ENCODE measurements at regions not wholly inside any gene's neighbourhood (a gene's known extent, or its start where the extent isn't known, plus 50 kb on each side); places are given as distances from the start of the nearest gene placed in this dataset.

DNA sequence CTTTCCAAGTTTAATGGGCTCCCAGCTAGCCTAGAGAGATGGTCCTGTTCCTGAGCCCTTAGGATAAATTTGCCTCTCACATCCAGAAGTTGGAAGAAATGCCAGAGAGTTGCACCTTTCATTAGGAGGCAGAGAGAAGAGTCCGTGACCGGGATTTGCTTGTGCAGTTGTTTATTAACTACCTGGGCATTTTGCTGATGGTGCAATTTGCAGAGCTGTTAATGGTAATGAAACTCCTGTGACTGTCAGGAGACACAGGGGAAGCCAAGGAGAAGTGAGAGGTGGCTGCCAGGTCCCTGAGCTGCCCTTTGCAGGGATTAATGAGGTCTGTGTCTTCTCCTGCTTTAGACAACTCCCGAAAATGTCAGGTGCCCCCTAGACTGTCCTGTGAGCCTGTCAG is 69.1 kb upstream of the B3GAT1 start:
- DNase-seq: no peak

DNA sequence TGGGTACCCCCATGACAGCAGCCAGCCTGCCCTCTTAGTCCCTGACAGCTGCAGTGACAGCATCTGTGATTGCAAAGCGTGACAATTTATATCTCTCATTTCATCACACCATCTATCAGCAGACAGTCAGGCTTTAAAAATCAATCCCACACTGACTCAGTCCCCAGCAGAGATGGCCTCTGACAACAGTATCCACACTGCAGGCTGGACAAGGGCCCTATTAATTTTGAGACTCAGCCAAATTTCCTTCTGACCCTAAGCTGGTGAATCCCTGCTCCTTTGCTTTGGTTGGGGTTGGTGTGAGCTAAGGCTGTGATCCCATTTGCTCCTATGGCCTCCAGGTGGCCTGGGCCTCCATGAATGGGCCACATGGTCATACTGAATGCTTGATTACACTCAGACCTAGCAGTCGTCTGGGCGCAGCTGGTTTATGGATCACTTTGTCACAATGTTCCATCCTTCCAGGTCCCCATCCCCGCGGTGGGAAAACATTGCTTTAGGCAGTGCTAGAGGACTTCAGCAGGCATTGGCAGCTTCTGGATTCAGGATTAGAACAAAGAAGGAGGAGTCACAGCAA is 68.2 kb upstream of the B3GAT1 start:
- DNase-seq: no peak

DNA sequence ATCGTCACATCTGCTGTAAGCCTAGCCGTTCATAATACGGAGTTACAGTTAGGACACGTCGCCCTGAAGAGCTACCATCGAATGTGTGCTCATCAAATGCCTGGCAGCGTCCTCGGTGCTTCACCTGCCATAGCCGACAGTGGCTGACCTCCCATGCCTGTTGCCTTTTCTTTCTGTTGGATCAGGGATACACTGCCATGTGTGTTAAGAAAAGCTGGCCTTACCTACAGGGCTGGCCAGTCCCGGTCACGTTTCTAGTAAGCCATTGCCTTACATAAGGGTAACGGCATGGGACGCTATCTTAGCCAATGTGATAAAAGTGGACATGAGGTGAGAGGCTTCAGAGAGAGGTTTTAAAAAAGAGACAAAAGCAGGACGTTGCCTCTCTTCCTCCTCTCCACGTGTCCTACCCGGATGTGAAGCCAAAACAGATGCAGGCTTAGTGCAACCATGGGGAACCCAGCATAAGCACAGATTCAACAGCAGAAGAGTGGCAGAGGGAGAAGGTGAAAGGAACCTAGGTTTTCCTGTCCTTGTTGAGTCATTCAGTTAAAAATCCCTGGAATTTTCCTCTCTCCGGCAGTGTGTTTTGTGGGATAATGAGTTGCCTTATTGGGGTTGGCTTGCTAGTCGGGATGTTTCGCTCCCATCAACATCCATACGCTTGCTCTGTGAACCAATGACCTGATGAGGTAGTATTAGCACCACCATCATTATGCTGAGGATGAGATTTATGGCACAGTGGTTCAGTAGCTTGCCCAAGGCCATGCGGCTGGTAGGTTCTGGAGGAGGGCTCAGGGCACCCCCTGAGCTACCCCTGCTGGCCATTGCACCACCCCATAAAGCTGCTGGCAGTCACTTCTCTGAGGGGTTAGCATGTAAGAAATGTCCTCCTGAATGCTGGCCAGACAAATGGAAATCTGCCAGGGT is 67.4 kb upstream of the B3GAT1 start:
- no peak for DNase-seq

DNA sequence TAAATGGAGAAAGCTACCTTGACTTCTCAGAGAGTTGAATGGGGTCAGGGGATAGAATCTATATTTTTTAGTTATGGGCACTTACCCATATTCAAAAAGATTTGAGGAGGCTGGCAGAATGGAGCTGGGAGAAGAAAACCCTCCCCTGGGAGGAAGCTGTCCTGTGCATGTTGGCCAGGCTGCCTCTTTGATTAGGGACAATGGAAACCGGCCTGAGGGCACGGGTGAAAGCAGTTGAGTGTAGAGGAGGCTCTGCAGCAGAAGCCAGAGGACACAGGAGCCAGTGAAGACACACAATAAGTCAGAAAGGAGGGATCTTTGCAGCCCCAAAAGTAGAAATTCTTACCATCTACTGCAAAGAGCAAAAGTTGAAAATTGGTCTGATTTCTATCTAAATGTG is 66.6 kb upstream of the B3GAT1 start:
- no peak for DNase-seq

DNA sequence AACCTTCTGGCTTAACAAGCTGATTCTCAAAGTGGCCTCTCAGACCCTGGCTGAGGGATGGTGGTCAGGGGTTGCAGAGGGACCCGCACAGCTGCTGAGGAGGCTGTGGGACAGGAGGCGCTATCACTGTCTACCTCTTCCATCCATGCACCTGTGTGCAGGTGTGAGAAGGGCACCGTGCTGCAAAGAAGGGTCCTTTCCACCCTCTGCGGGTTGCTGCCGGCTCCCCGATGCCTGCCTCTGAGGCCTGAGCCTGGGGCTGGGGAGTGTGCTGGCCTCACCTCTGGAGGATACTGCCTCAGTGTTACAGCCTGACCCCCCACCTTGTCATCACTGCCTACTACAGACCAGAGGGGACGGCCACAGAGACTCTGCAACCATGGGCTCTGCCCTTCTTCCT is 66.1 kb upstream of the B3GAT1 start:
- DNase-seq: no peak

DNA sequence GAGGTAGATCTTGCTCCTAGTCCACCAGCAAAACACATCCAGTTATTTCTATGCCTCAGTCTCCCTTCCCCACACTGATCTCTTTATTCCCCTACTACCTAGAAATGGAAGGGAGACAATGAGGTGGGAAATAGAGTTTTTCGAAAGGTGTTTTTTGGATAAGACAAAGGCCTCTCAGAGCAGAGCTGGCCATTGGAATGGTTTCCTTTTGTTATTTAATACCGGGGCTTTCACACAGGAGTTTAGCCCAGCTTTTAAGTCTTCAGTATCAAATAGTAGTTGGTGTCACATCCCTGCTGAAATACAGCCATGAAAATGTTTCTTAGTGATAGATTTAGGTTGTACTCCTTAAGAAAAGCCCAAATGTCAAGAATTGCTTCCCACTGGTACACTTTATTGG is 65.4 kb upstream of the B3GAT1 start:
- DNase-seq: no peak

DNA sequence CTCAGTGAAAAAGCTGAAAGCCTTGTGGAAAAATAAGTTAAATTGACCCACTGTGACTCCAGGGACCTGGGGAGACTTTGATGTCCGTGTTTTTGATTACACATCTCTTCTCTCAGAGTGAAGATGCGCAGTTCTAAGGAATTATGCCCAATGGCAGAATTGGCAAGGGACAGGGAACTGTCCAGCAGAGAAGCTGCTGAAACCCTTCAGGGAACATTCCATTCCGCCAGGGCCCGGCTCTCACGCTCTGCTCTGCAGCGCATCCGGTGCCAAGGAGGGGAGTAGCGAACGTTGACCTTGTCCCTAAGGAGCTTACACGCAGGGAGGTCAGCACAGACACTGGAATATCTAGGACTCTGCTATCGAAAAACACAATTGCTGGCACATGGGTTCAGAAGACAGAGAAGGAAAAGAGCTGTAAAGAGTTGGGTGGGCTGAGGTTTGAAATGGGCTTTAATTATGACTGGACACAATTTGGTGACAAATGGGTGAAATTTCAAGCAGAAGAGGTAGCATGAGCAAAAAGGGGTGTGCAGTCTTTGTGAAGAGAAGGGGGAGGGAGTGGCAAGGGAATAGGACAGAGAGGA is 64.5 kb upstream of the B3GAT1 start:
- no peak for DNase-seq

DNA sequence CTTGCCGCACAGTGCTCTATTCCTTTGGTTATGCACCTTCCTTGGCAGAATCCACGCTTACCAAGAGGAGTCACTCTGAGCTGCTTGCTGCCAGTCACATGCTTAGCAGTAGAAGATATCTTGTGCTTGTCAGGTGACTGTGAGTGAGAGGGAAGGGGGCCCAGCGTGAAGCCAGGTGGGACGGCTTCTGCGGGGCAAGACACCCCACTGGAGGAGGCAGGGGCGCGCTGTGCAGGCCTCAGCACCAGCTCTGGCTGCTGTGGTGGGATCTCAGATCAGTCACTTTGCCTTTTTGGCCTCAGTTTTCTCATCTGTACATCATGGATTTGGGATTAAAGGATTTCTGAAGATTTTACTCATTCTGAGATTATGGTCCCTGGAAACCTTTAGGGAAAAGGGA is 63.9 kb upstream of the B3GAT1 start:
- no peak for DNase-seq

DNA sequence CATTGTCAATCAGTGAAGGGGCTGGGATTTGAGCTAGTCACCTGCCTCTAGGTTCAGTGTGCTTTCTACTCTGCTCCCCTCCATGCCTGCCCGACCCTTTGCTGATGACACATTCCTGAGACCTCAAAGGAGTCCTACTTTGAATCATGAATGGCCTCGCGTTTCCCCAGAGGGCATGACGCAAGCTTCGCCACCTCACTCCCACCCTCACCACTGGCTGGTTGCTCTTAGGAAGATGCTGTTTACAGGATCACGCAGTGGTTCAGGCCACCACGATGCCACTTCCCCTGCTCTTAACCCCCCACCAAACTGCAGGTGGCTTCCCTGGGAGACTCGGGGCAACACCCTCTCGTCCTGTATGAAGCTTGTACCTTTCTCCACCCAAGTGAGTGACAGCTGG is 62.9 kb upstream of the B3GAT1 start:
- DNase-seq: no peak

DNA sequence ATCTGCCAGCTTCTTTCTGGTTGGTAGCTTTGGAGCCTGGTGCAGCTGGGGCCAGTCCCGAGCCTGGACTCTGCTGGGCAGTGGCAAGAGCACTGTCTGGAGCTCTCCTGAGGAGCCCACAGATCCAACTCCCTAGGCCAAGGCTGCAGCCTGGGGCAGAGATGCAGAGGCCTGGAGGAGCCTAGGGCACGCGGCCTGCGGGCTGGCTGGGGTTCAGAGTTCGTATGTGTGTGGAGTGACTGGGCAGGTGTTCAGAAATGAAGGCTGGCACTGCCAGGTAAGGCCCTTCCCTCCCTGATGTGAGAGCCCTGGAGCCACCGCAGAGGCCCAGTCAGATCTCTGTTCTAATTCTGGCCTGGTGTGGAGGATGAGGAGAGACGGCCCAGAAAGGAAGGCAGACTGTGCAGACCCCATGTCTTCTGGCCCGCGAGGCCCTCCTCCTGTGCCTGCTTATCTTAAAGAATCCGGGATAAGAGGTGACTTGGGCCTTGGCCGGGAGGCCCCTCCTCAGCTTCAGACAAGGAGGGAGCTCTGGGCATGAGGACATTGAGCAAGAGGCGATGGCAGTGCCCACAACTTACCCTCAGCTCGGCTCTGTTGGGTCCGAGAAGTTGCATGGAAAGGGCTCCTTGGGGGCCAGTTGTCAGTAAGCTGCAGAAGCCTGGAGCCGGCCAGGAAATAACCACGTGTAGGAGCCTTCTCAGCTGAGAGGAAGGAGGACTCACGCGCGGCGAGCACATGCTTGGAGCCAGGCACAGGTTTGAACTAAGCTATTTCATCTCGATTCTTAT is 62.2 kb upstream of the B3GAT1 start:
- no peak for DNase-seq

DNA sequence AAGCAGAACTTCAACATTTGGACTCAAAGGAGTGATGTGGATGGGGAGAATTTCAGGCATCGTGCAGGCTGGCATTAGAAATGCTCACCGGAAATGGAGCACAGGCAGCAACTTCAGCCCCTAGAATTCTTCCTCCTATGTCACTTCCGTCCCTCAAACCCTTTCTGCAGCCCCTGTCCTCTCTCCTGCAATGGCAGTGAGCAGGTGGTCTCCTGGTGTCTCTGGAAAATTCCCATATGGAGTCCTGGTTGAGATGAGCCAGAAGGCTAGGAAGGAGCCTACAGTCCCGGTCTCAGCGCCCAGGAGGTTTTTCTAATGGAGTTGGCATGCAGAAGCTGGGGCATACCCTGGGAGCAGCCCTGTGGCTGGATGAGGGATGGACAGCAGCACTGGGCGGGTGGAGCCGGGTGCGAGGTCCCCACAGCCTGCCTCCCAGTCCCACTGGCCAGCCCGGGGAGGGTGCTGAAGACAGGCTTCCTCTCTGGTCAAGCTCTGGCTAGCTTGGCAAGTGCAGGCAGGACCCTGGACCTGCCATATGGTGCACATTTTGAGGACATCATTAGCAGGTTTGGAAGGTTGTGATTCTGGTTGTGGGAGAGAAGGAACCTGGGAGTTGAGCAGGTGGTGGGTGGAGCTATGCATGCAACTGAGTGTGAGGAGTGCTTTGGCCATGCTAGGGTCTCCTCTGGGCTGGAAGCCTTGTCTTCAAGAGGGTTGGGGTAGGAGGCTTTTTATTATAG is 59.8 kb upstream of the B3GAT1 start:
- DNase-seq: no peak

DNA sequence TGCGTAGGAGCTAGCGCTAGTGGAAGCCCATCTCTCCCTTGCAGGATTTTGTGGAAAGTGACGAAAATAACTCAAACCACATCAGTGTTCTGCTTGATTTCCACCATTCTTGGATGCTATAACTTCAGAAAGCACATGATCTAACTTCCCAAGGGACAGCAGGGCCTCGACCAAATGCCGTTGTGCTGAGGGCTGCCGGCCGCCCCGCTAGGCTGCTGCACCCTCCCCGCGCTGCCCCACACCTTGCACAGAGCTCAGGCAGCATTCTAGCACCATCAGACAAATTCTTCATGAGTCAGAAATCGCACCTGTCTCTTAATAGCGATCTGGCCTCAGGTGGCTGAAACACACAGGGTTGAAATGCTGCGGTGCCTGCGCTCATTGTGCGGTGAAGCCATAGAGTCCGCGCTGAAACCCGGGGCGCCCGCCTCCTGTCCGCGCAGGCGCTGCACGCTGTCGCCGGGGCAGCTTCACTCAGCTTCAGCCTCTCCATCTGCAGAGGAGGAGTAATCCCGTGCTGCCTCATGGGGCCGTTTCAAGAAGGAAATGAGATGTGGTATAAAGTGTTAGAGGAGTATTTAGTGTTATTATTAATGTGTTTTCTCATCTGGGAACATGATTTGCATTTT is 59.2 kb upstream of the B3GAT1 start:
- no peak for DNase-seq

DNA sequence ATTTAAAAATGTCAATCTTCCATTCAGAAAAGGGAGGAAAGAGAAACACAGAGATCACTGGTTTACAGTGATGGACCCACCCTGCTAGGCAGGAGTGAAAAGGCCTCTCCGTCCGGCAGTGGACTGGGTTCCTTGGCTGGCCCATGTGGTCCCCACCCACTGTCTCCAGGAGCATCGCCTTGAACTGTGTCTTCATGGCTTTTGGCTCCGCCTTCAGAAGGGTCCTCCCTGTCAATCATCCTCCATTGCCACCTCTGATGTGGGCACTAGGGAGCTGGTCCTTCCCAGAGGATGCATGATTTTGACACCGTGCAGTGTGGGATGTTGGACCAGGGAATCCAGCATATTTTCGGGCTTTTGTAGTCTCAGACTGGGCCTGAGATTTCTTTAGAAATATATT is 58.2 kb upstream of the B3GAT1 start:
- no peak for DNase-seq

DNA sequence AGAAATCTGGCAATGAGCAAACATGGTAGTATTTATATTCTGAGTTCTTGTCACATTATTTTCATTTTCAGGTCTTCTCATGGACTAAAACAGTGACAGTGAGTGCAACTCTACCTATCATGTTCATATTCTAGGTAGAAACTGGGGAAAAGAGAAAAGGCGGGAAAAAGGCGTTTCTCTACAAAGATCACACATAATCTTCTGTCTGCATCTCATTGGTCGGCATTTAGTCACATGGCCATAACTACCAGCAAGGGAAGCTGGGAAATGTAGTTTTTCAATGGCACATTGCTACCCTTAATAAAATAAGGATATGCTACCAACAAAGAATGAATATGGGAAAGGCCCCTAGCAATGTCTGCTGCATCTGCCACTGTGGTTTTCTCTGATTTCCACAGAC is 57.6 kb upstream of the B3GAT1 start:
- peak; percentile 5 for DNase-seq

DNA sequence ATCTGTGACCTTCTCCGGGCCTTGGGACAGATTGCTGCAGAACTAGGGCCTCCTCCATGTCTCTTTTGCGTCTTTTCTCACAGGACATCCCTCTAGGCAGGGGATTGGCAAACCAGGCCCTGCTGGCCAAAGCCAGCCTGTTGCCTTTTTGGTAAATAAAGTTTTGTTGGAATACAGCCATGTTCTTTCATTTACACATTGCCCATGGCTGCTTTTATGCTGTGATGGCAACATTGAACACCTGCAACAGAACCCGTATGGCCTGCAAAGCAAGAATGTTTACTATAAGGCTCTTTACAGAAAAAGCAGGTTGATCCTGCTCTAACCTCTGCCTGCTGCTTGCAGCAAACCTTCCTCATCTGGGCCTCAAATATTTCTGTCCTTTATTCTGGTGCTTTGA is 56.8 kb upstream of the B3GAT1 start:
- DNase-seq: no peak

DNA sequence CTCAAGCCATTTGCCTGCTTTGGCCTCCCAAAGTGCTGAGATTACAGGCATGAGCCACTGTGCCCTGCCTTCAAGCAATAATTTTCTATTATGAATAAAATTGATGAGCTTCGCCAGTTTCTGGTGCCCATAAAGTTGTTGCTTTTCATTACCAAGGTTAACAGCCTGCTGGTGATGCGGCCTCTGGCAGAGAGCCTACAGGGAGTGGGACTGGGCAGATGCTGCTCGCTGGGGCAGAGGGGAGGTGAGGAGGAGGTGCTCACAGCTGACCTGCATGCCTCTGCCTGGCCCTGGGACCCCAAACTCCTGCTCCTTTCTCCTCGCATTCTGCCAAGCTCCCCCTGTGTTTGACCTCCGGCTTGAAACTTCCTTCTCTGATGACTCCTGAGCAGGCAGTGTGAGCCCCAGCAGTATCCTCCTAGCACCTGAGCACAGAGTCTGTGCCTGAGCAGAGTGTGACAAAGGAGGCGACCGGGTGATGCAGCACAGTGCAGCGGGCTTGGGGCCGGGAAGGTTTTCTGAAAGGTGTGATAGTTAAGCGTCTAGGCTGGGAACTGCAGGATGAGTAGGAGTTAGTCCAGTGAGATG is 56.1 kb upstream of the B3GAT1 start:
- no peak for DNase-seq

DNA sequence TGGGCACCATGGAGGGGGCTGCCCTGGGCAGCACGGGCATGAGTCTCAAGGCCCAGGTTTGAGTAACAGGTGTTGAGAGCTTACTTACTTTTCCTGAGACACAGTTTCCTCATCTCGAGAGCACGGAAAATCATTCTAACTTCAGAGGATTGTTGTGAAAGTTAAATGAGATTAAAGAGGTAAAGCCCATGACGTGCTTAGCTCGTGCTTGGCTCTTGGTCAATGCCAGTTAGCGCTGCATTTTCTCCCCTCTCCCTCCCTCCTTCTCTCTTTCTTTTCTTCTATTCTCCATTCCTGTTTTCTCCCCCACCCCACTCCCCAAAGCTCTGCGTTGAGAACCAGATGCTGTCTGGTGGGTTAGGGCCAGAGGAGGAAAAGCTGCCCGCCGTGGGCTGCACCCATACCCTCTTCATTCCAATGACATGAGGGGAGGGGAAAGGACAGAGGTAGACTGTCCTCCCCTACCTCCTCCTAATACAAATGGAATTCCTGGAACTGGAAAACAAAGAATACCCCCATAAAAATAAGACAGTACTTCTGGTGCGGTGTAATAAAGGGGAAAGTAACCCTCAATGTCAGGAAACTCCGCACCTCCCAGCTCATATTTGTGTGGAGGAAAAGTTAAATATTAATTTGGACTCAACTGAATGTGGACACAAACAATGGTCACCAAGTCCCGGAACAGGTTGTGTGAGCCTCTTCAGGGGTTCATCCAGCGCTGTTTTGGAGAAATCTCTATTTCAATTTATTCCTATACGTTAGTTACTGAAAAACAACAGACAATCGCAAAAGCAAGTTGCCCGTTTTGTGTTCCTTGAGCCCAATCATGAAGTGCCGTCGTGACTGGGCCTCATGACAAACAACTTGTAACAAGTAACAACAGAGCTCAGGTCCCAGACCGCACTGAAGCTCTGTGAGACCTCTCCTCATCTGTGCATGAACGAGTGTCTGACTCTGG is 54.8 kb upstream of the B3GAT1 start:
- DNase-seq: no peak

DNA sequence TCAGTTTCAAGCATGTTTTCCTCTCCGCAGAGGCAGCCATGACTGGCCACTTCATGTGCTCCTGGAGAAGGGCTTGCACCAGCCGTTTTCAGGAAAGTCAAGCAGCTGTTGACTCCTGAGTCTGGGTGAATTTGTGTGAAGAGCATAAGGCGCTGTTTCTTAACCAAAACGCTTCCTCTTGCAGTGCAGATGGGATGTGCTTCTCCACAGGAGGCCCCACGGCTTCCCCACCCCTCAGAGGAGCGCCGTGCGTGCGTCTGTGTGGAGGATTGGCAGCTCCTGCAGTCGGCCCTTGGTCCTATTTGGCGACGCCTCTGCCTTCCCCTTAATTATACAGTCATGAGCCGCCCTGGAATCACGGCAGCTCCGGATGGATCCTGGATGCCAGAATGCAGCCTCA is 54.1 kb upstream of the B3GAT1 start:
- DNase-seq: no peak

DNA sequence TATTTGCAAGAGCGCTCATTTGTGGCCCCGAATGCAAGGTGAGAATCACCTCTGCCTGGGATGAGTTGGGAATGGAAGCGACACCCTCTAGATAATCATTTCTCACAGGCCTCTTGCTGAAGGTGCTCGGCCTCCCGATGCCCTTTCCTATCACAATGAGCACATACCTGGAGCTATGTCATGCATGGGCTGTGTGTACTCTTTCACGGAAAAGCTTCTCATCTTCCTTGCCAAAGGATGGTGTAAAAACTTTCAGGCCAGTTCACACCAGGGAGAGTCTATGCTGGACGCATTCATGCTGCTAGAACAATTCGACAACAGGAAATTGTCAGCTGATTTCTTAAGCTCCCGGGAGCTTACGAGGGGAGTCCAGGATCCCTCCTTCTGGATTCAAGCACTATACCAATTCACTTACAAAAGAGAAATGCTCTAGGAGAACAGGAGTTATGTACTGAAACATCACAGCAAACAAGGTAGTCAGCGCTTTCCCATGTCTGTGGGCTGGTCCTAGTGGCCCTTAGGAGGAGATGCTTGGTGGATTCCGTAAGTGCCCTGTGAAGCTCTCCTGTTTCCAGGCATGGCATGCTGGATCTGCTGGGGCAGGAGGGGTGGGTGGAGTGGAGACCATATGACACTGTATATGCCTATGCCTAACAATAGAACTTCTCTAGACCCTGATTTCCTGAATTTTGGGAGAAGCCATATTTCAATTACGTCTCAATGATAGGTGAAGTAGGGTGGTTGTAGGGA is 53.1 kb upstream of the B3GAT1 start:
- DNase-seq: no peak

DNA sequence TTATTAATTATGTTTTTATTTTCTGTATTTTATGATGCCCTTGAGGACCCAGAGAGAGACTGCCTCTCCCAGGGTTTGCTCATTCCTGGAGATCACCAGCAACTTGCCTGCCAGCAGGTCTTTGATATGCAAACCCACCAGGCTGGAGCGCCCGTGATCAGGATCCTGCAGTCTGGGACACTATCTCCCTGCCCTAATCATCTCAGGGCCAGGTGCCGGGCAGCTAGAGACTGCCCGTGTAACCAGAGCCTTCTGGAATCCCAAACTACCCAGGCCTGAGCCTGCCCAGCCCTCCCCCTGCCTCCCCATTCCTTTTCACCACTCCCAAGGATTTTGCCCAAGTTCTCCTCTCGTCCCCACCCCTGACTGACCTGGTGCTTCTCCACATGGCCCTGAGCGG is 52.2 kb upstream of the B3GAT1 start:
- DNase-seq: no peak

Data from CD4-positive, alpha-beta T cell treated with Interleukin-21 for 1 hour (primary cell).